Chondrocyte (in vitro differentiated cells): ENCODE measurements at regions not wholly inside any gene's neighbourhood (a gene's known extent, or its start where the extent isn't known, plus 50 kb on each side); places are given as distances from the start of the nearest gene placed in this dataset.
"Not testable (repeated sequence)": the region's sequence is repeated elsewhere in the genome, so short reads cannot be mapped to it uniquely, and the experiment has no call there.

Experiments
- DNase-seq: peaks from one replicate; pipeline ENCODE4 v3.0.0; 2021; ENCODE audit warnings: mixed read lengths, low spot score
- H3K27ac Mint-ChIP-seq: one replicate; pipeline ENCODE4 v1.8.0; 2021; ENCODE audit warnings: mild to moderate bottlenecking, moderate library complexity, mixed read lengths; ENCODE audit not compliant: unreplicated experiment
- H3K27me3 Mint-ChIP-seq: 2 replicates; pipeline ENCODE4 v1.8.0; 2021; ENCODE audit warnings: low read depth, mixed read lengths
- H3K36me3 Mint-ChIP-seq: 2 replicates; pipeline ENCODE4 v1.8.0; 2021; ENCODE audit warnings: low read depth, mixed read lengths
- H3K4me1 Mint-ChIP-seq: 2 replicates; pipeline ENCODE4 v1.8.0; 2021; ENCODE audit warnings: low read depth, mild to moderate bottlenecking, mixed read lengths
- H3K4me3 Mint-ChIP-seq: one replicate; pipeline ENCODE4 v1.8.0; 2021; ENCODE audit warnings: mild to moderate bottlenecking, moderate library complexity, mixed read lengths; ENCODE audit not compliant: unreplicated experiment
- H3K9me3 Mint-ChIP-seq: 2 replicates; pipeline ENCODE4 v1.8.0; 2021; ENCODE audit warnings: low read depth, mixed read lengths
- TF ChIP-seq, protein P1 (sequence below): fragments of 200-600 bp; sonication (generic); IDR thresholded peaks from 2 replicates; pipeline ENCODE4 v1.5.0; 2021; ENCODE audit warnings: antibody characterized with exemption, mild to moderate bottlenecking, moderate library complexity

DNA sequence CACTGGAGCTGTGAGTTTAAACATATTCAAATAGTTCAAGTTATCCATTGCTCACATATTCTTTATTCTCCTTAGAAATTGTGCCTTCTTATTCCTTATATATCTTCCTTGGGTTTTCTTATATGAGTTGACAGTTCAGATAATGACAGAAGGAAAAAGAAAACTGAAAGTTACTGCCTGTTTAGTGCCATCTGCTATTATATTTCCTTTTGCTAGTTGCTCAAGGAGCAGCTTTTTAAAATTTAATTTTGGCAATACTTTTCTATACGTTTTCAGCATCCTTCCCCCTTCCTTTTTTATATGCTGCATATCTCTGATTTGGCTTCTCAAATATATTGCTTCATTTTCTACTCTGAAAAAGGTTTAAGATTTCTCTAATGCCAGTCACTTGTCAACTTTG, 903.1 kb upstream of the SPRY2 start:
- no peaks in the 10 kb centered on the region for H3K36me3 Mint-ChIP-seq
- no peaks in the 10 kb centered on the region for H3K4me1 Mint-ChIP-seq
- peaks cover 7% of the 10 kb centered on the region for H3K27me3 Mint-ChIP-seq
- H3K4me3 Mint-ChIP-seq: no peak overlapping the region
- no peak overlapping the region for H3K27ac Mint-ChIP-seq
- TF ChIP-seq, protein P1, sequence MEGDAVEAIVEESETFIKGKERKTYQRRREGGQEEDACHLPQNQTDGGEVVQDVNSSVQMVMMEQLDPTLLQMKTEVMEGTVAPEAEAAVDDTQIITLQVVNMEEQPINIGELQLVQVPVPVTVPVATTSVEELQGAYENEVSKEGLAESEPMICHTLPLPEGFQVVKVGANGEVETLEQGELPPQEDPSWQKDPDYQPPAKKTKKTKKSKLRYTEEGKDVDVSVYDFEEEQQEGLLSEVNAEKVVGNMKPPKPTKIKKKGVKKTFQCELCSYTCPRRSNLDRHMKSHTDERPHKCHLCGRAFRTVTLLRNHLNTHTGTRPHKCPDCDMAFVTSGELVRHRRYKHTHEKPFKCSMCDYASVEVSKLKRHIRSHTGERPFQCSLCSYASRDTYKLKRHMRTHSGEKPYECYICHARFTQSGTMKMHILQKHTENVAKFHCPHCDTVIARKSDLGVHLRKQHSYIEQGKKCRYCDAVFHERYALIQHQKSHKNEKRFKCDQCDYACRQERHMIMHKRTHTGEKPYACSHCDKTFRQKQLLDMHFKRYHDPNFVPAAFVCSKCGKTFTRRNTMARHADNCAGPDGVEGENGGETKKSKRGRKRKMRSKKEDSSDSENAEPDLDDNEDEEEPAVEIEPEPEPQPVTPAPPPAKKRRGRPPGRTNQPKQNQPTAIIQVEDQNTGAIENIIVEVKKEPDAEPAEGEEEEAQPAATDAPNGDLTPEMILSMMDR: no peak
- DNase-seq: no peak
- H3K9me3 Mint-ChIP-seq: no peaks in the 10 kb centered on the region

DNA sequence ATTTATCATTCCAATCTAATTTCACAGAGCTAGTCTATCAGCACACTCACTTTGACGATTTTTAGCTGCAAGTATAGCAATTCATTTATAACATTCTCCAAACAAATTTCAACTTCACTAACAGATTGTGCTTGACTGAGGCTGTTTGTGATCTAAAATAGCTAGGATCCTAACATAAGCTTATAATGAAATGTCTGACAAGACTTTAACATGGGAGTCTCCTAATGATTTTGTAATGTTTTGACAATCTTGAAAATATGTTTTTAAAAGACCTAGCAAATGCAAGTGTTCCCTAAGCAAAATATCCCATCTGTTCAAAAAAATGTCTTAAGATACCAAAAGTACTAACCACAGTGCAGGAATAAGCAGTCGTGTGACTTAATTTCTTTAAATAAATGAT, 889.5 kb upstream of the SPRY2 start:
- no peaks in the 10 kb centered on the region for H3K27me3 Mint-ChIP-seq
- TF ChIP-seq, protein P1: no peak
- H3K4me1 Mint-ChIP-seq: peaks cover 3% of the 10 kb centered on the region
- H3K36me3 Mint-ChIP-seq: no peaks in the 10 kb centered on the region
- H3K4me3 Mint-ChIP-seq: no peak overlapping the region
- H3K27ac Mint-ChIP-seq: no peak overlapping the region
- DNase-seq: no peak
- H3K9me3 Mint-ChIP-seq: peaks cover 3% of the 10 kb centered on the region

DNA sequence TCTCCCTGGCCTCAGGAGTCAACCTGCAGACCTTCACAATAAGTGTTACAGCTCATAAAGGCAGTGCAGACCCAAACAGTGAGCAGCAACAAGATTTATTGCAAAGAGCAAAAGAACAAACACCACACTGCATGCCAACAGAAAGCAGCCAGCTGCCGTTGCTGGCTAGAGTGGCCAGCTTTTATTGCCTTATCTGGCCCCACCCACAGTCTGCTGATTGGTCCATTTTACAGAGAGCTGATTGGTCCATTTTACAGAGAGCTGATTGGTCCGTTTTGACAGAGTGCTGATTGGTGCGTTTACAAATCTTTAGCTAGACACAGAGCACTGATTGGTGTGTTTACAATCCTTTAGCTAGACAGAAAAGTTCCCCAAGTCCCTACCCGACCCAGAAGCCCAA, 885.9 kb upstream of the SPRY2 start:
- not testable (repeated sequence) for H3K27ac Mint-ChIP-seq, DNase-seq, H3K27me3 Mint-ChIP-seq, H3K4me1 Mint-ChIP-seq, H3K9me3 Mint-ChIP-seq, H3K4me3 Mint-ChIP-seq, H3K36me3 Mint-ChIP-seq

DNA sequence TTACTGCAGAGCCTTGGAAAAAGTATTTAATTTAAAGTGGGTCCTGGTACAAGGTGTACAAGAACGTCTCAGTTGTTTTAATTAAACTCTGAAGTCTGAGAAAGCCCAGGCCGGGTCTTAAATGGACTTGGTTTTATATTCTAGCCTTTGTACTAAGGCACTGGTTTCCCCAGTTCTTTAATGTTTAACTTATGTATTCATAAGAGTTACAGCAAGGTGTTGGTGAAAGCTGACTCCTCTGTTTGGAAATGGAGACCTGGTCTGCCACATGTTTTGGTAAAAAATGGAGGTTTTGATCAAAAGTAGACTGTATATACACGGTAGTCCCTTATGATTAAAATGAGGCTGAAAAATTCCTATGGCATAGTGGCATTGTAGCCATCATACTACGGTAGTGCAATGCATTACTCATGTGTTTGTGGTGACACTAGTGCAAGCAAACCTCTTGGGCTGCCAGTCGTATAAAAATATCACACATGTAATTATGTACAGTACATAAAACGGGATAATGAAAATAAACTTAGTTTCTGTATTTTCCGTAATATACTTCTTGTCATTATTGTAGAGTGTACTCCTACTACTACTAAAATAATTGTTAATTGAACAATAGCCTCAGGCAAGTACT, 883.4 kb upstream of the SPRY2 start:
- Mint-ChIP-seq H3K27me3 (peaks cover 4% of the 10 kb centered on the region), H3K4me3 (no peak overlapping the region), H3K9me3 (peaks cover 3% of the 10 kb centered on the region), H3K36me3 (no peaks in the 10 kb centered on the region), H3K27ac (no peak overlapping the region), H3K4me1 (no peaks in the 10 kb centered on the region)
- no peak for DNase-seq
- TF ChIP-seq, protein P1: no peak

DNA sequence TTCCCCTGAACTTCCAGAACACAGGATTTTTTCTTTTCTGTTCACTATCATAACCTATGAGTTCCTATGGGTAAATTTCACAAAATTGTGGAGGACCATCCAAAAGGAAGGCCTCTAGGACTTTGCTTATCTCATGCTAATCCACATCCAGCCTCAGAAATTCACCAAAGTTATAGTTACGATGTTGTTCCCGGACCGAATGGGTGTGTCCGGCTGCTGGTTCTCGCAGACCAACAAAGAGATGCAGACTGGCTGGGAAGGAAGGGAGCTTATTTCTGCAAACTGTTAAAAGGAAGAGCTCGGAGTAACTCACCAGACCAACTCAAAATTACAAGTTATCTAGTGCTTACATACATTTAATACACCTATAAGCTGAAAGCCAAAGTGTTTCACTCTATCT, 882.9 kb upstream of the SPRY2 start:
- no peak overlapping the region for H3K4me3 Mint-ChIP-seq
- H3K27ac Mint-ChIP-seq: no peak overlapping the region
- TF ChIP-seq, protein P1: no peak
- H3K9me3 Mint-ChIP-seq: peaks cover 3% of the 10 kb centered on the region
- no peak for DNase-seq
- no peaks in the 10 kb centered on the region for H3K4me1 Mint-ChIP-seq
- no peaks in the 10 kb centered on the region for H3K36me3 Mint-ChIP-seq
- peaks cover 4% of the 10 kb centered on the region for H3K27me3 Mint-ChIP-seq

DNA sequence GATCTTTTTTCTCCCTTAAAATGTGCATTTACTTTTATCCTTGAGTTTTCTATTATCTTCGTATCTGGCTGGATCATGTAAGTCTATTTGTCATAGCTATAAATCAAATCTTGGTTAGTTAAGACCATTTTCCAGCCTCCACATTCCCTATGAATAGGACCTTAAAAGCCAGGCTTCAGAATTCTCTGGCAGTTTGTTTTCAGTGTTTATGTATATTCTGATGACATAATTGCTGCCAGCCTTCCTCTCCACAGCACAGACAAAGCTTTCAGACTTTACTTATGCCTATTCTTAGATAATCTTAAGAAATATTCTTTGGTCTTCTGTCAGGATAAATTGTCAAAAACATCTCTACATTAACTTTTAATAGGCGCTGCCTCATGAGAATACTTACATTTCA, 870.8 kb upstream of the SPRY2 start:
- Mint-ChIP-seq H3K4me3 (no peak overlapping the region), H3K4me1 (no peaks in the 10 kb centered on the region), H3K9me3 (no peaks in the 10 kb centered on the region), H3K27ac (no peak overlapping the region), H3K27me3 (no peaks in the 10 kb centered on the region), H3K36me3 (no peaks in the 10 kb centered on the region)
- TF ChIP-seq, protein P1: no peak
- no peak for DNase-seq
